ENCODE measurements at regions not wholly inside any gene's neighbourhood (a gene's known extent, or its start where the extent isn't known, plus 50 kb on each side); places are given as distances from the start of the nearest gene placed in this dataset.

- TF ChIP-seq TAF1 (IDR thresholded peaks at IDR 0.05; ENCODE audit: borderline replicate concordance, insufficient read depth, low read length) (no peak), SIN3A (IDR thresholded peaks at IDR 0.05; ENCODE audit: borderline replicate concordance, insufficient read depth, low read length) (no peak)
- TF ChIP-seq, protein P1, sequence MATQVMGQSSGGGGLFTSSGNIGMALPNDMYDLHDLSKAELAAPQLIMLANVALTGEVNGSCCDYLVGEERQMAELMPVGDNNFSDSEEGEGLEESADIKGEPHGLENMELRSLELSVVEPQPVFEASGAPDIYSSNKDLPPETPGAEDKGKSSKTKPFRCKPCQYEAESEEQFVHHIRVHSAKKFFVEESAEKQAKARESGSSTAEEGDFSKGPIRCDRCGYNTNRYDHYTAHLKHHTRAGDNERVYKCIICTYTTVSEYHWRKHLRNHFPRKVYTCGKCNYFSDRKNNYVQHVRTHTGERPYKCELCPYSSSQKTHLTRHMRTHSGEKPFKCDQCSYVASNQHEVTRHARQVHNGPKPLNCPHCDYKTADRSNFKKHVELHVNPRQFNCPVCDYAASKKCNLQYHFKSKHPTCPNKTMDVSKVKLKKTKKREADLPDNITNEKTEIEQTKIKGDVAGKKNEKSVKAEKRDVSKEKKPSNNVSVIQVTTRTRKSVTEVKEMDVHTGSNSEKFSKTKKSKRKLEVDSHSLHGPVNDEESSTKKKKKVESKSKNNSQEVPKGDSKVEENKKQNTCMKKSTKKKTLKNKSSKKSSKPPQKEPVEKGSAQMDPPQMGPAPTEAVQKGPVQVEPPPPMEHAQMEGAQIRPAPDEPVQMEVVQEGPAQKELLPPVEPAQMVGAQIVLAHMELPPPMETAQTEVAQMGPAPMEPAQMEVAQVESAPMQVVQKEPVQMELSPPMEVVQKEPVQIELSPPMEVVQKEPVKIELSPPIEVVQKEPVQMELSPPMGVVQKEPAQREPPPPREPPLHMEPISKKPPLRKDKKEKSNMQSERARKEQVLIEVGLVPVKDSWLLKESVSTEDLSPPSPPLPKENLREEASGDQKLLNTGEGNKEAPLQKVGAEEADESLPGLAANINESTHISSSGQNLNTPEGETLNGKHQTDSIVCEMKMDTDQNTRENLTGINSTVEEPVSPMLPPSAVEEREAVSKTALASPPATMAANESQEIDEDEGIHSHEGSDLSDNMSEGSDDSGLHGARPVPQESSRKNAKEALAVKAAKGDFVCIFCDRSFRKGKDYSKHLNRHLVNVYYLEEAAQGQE (IDR thresholded peaks at IDR 0.05; ENCODE audit: insufficient read depth in 1 of 2, low read depth in 2 of 2, low read length in 2 of 2): no peak
These were observed 416.6 kb downstream of the TMX3 start for GRCh38 chr18:68298330-68298729.
